NCI-H446 (cell line): ENCODE measurements at regions not wholly inside any gene's neighbourhood (a gene's known extent, or its start where the extent isn't known, plus 50 kb on each side); places are given as distances from the start of the nearest gene placed in this dataset.
"Not testable (repeated sequence)": the region's sequence is repeated elsewhere in the genome, so short reads cannot be mapped to it uniquely, and the experiment has no call there.

Experiments
- DNase-seq, 2 experiments: peaks; one replicate each; lab custom pipeline; 2025; lab: John Stamatoyannopoulos, UW

- DNase-seq, result no peak
Measured at GRCh38 chr1:222240536-222241181, 307.2 kb downstream of the HHIPL2 start.

- DNase-seq, result no peak
Measured at GRCh38 chr1:222239130-222239529, 308.8 kb downstream of the HHIPL2 start.

- DNase-seq, result no peak
Measured at GRCh38 chr1:222234351-222234750, 313.6 kb downstream of the HHIPL2 start.

- DNase-seq, result no peak
Measured at GRCh38 chr1:222233444-222234158, 314.3 kb downstream of the HHIPL2 start.

GRCh38 chr1:222232842-222233241, 315.1 kb downstream of the HHIPL2 start:
- DNase-seq, result no peak

GRCh38 chr1:222229672-222230312, 318.1 kb downstream of the HHIPL2 start:
- peak in 1 of 2 experiments; percentile 41 for DNase-seq

- DNase-seq, result no peak
Measured at GRCh38 chr1:222225316-222225691, 322.6 kb downstream of the HHIPL2 start.

- no peak for DNase-seq
Measured at GRCh38 chr1:222224636-222225315, 323.1 kb downstream of the HHIPL2 start.

GRCh38 chr1:222224156-222224555, 323.7 kb downstream of the HHIPL2 start:
- DNase-seq, result no peak

GRCh38 chr1:222223010-222223409, 324.9 kb downstream of the HHIPL2 start:
- no peak for DNase-seq

- DNase-seq, result no peak
Measured at GRCh38 chr1:222216255-222216754, 331.6 kb downstream of the HHIPL2 start.

- DNase-seq, result no peak
Measured at GRCh38 chr1:222210776-222211175, 337.1 kb downstream of the HHIPL2 start.

GRCh38 chr1:222204475-222204874, 343.4 kb downstream of the HHIPL2 start:
- no peak for DNase-seq

- DNase-seq, result no peak
Measured at GRCh38 chr1:222202831-222203230, 345.1 kb downstream of the HHIPL2 start.

- DNase-seq, result no peak
Measured at GRCh38 chr1:222196736-222197135, 351.2 kb downstream of the HHIPL2 start.

- DNase-seq, result no peak
Measured at GRCh38 chr1:222196288-222196687, 351.6 kb downstream of the HHIPL2 start.

- DNase-seq, result no peak
Measured at GRCh38 chr1:222195857-222196256, 352.0 kb downstream of the HHIPL2 start.

GRCh38 chr1:222189218-222189617, 358.7 kb downstream of the HHIPL2 start:
- no peak for DNase-seq

- DNase-seq, result peak in 1 of 2 experiments; percentile 39
Measured at GRCh38 chr1:222187566-222188332, 360.2 kb downstream of the HHIPL2 start.

GRCh38 chr1:222182641-222183040, 365.3 kb downstream of the HHIPL2 start:
- DNase-seq, result no peak

- no peak for DNase-seq
Measured at GRCh38 chr1:222181191-222181590, 366.7 kb downstream of the HHIPL2 start.

GRCh38 chr1:222177496-222177895, 370.4 kb downstream of the HHIPL2 start:
- not testable (repeated sequence) for DNase-seq
